HEK293T (cell line): ENCODE measurements at regions not wholly inside any gene's neighbourhood (a gene's known extent, or its start where the extent isn't known, plus 50 kb on each side); places are given as distances from the start of the nearest gene placed in this dataset.

Experiments used
- CTCF ChIA-PET: fragments of 350-600 bp; formaldehyde crosslinking; extraction: SDS; loops from one replicate; lab custom pipeline; 2021; ENCODE audit warnings: antibody characterized with exemption, inconsistent platforms; lab: Yijun Ruan, JAX
- POLR2A ChIA-PET: fragments of 350-600 bp; formaldehyde crosslinking; extraction: SDS; loops from one replicate; lab custom pipeline; 2020; ENCODE audit warnings: antibody characterized with exemption, inconsistent platforms; lab: Yijun Ruan, JAX
- DNase-seq: peaks from one replicate; pipeline ENCODE4 v3.0.0; 2012; ENCODE audit warnings: mixed read lengths; ENCODE audit errors: extremely low spot score
- ARNT ChIP-seq: fragments of 450-650 bp; IDR thresholded peaks from 2 replicates; pipeline ENCODE4 v1.6.1; 2017; ENCODE audit warnings: mild to moderate bottlenecking
- BHLHE40 ChIP-seq: fragments of 450-650 bp; IDR thresholded peaks from 2 replicates; pipeline ENCODE4 v1.6.1; 2016; ENCODE audit warnings: mild to moderate bottlenecking, moderate library complexity, borderline replicate concordance
- CTBP1 ChIP-seq: fragments of 450-650 bp; IDR thresholded peaks from 2 replicates; pipeline ENCODE4 v1.6.1; 2016; ENCODE audit warnings: borderline replicate concordance
- ELF4 ChIP-seq: fragments of 450-650 bp; IDR thresholded peaks from 2 replicates; pipeline ENCODE4 v1.6.1; 2017; ENCODE audit warnings: antibody characterized with exemption
- FOXA1 ChIP-seq: fragments of 450-650 bp; IDR thresholded peaks from 2 replicates; pipeline ENCODE4 v1.6.1; 2016; ENCODE audit warnings: mild to moderate bottlenecking
- FOXK2 ChIP-seq: fragments of 450-650 bp; IDR thresholded peaks from 2 replicates; pipeline ENCODE4 v1.6.1; 2016; ENCODE audit warnings: mild to moderate bottlenecking
- FOXM1 ChIP-seq: fragments of 450-650 bp; IDR thresholded peaks from 2 replicates; pipeline ENCODE4 v1.6.1; 2017; ENCODE audit warnings: mild to moderate bottlenecking, borderline replicate concordance
- HDGF ChIP-seq: fragments of 450-650 bp; IDR thresholded peaks from 2 replicates; pipeline ENCODE4 v1.6.1; 2017; ENCODE audit warnings: antibody characterized with exemption, borderline replicate concordance
- L3MBTL2 ChIP-seq: fragments of 450-650 bp; conservative IDR thresholded peaks from 2 replicates; pipeline ENCODE4 v1.6.1; 2016; ENCODE audit warnings: mild to moderate bottlenecking
- LEF1 ChIP-seq: fragments of 450-650 bp; IDR thresholded peaks from 2 replicates; pipeline ENCODE4 v1.6.1; 2017; ENCODE audit warnings: mild to moderate bottlenecking, borderline replicate concordance
- NFRKB ChIP-seq: fragments of 450-650 bp; IDR thresholded peaks from 2 replicates; pipeline ENCODE4 v1.6.1; 2016; ENCODE audit warnings: mild to moderate bottlenecking, moderate library complexity
- PKNOX1 ChIP-seq: fragments of 450-650 bp; IDR thresholded peaks from 2 replicates; pipeline ENCODE4 v1.6.1; 2016
- SP1 ChIP-seq: fragments of 450-650 bp; IDR thresholded peaks from 2 replicates; pipeline ENCODE4 v1.6.1; 2017
- SUZ12 ChIP-seq: fragments of 450-650 bp; IDR thresholded peaks from 2 replicates; pipeline ENCODE4 v1.6.1; 2016; ENCODE audit warnings: mild to moderate bottlenecking
- TARDBP ChIP-seq: fragments of 450-650 bp; IDR thresholded peaks from 2 replicates; pipeline ENCODE4 v1.6.1; 2016
- ZNF384 ChIP-seq: fragments of 450-650 bp; IDR thresholded peaks from 2 replicates; pipeline ENCODE4 v1.6.1; 2016

- CTCF ChIA-PET = no interaction called here
- POLR2A ChIA-PET = no interaction called here
- peak; percentile 64 for DNase-seq
- TF ChIP-seq ELF4 (no peak), FOXA1 (no peak), L3MBTL2 (no peak), CTBP1 (no peak), SP1 (no peak), BHLHE40 (no peak)
These were observed 1392.4 kb upstream of the TMEM132C start for GRCh38 chr12:126874427-126875026.

- TF ChIP-seq ZNF384 (no peak), FOXA1 (no peak), LEF1 (no peak), HDGF (no peak), TARDBP (no peak), SP1 (no peak), ELF4 (no peak), ARNT (no peak), BHLHE40 (no peak), L3MBTL2 (no peak), SUZ12 (no peak), CTBP1 (no peak), PKNOX1 (no peak), FOXK2 (no peak), NFRKB (no peak)
- DNase-seq = no peak
- CTCF ChIA-PET = no interaction called here
- POLR2A ChIA-PET = no interaction called here
These were observed 1387.1 kb upstream of the TMEM132C start for GRCh38 chr12:126879842-126880241.

DNA sequence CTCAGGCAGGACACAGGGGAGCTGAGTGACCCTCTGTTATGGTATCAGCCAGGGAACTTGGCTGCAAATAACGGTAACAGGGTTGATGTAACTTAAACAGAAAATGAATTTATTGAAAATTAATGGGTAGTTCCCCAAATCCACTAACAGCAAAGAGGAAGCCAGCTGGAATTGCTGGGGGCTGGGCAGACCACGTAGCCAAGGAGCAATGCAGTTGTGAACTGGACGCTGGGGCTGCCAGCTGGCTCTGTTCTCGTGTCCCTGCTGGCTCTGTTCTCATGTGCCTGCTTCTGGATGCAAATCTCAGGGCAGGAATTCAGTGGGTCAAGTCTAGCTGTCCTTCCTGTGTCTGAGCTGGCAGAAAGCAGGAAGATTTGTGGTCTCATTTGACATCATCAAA lies 1383.3 kb upstream of the TMEM132C start:
- TF ChIP-seq FOXK2 (no peak), NFRKB (no peak), ELF4 (no peak), LEF1 (no peak), CTBP1 (no peak), HDGF (no peak), TARDBP (no peak)
- POLR2A ChIA-PET = no interaction called here
- CTCF ChIA-PET = no interaction called here
- no peak for DNase-seq

GRCh38 chr12:126889501-126889900 lies 1377.5 kb upstream of the TMEM132C start:
- TF ChIP-seq CTBP1 = no peak
- TF ChIP-seq PKNOX1 = no peak
- TF ChIP-seq FOXA1 = no peak
- TF ChIP-seq HDGF = no peak
- no peak for TF ChIP-seq ELF4
- no peak for TF ChIP-seq FOXM1
- no peak for TF ChIP-seq TARDBP
- no peak for TF ChIP-seq ZNF384
- TF ChIP-seq L3MBTL2 = no peak
- no peak for TF ChIP-seq BHLHE40
- POLR2A ChIA-PET = no interaction called here
- CTCF ChIA-PET = no interaction called here
- DNase-seq = no peak

DNA sequence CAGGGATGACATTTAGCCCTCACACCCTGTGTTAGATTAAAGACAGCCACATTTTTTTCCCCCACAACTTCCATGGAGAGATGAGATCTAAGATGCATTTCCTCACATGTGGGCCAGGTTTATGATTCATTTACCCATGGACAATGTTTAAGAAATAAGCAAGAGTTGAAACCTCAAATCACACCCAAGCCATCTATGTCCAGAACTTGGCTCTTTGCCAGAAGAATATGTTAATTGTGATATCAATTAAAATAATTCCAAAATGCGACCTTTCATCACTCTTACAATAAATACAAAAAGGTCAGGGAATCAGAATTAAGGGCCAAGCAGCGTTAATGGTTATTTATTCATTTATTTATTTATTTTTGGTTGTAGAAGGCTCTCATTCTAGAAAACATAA lies 1376.9 kb upstream of the TMEM132C start:
- DNase-seq = no peak
- no peak for TF ChIP-seq PKNOX1
- no peak for TF ChIP-seq SUZ12
- TF ChIP-seq BHLHE40 = no peak
- TF ChIP-seq HDGF = no peak
- TF ChIP-seq FOXK2 = no peak
- TF ChIP-seq FOXA1 = no peak
- no peak for TF ChIP-seq NFRKB
- no peak for TF ChIP-seq CTBP1
- TF ChIP-seq L3MBTL2 = no peak
- TF ChIP-seq LEF1 = no peak
- no peak for TF ChIP-seq ZNF384
- TF ChIP-seq ELF4 = no peak
- ChIA-PET CTCF (no interaction called here), POLR2A (no interaction called here)

DNA sequence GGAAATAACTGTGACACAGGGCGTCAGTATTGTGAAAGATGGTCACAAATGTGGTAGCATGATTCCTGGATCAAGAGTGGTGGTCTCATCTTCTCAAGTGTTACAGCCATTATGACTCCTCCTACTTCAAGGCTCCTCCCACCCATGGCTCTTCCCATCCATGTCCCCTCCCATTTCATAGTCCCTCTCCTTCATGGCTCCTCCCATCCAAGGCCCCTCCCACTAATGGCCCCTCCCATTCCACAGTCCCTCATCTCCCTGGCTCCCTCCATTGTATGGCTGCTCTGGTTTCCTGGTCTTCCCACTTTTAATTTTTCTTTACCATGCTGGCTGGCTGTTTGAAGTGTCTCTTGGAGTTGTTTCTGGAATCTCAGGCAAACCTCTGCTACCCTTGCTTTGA lies 1375.2 kb upstream of the TMEM132C start:
- peak; percentile 7 for DNase-seq
- ChIA-PET POLR2A (no interaction called here), CTCF (no interaction called here)
- TF ChIP-seq ELF4 = no peak
